ENCODE measurements at regions not wholly inside any gene's neighbourhood (a gene's known extent, or its start where the extent isn't known, plus 50 kb on each side); places are given as distances from the start of the nearest gene placed in this dataset.

- in situ Hi-C loops (cut with MboI) (no loop called here), intact Hi-C loops (cut with micrococcal nuclease; ENCODE audit: unreplicated experiment) (no loop called here)
- no peak for DNase-seq (ENCODE audit: low read depth, low spot score)
- SMC1A ChIA-PET (ENCODE audit: uncharacterized antibody, unreplicated experiment), result no interaction called here
- Histone ChIP-seq H4K20me1 (ENCODE audit: control insufficient read depth, insufficient read depth) (no peaks in the 10 kb centered on the region), H3K4me2 (ENCODE audit: control insufficient read depth, insufficient read depth) (no peak overlapping the region), H3K27me3 (replicated peaks in 1 of 2; ENCODE audit: control insufficient read depth in 2 of 2, insufficient read depth in 2 of 2, low read length in 1 of 2) (no peaks in the 10 kb centered on the region), H3K36me3 (ENCODE audit: control insufficient read depth in 2 of 2, insufficient read depth in 2 of 2, low read length in 1 of 2) (no peaks in the 10 kb centered on the region), H2AFZ (ENCODE audit: control insufficient read depth, low read depth, low read length) (no peak overlapping the region), H3K9me3 (replicated peaks; ENCODE audit: control insufficient read depth, insufficient read depth, low read length) (no peaks in the 10 kb centered on the region), H3K79me2 (ENCODE audit: control insufficient read depth, insufficient read depth, low read length) (no peaks in the 10 kb centered on the region), H3K27ac (ENCODE audit: control insufficient read depth, insufficient read depth) (no peak overlapping the region), H3K4me1 (ENCODE audit: control insufficient read depth, insufficient read depth, low read length) (no peaks in the 10 kb centered on the region), H3K9ac (ENCODE audit: control insufficient read depth, insufficient read depth, low read length) (no peak overlapping the region), H3K4me3 (no peak overlapping the region)
- CTCF ChIA-PET, result no interaction called here
- WGBS (ENCODE audit: insufficient coverage, insufficient replicate concordance, low lambda C conversion rate, missing lambda C conversion rate), result 36% methylated on average over 3 of the region's 3 CpGs
- BruUV-seq (replicated peaks), result no TSS peak
- POLR2A ChIA-PET, result no interaction called here
- RAD21 ChIA-PET (ENCODE audit: unreplicated experiment), result no interaction called here
- no peak for ATAC-seq
- FAIRE-seq, result no peak
- TF ChIP-seq SUZ12 (IDR thresholded peaks at IDR 0.05; ENCODE audit: unreplicated experiment) (no peak), MEF2A (IDR thresholded peaks at IDR 0.05; ENCODE audit: insufficient read depth, low read depth, low read length) (no peak), CTCF (IDR thresholded peaks at IDR 0.05 in 2 of 3, conservative IDR thresholded peaks at IDR 0.05 in 1 of 3; ENCODE audit: control insufficient read depth in 2 of 3, extremely low read depth in 1 of 3, insufficient read depth in 1 of 3, low read depth in 3 of 3, low read length in 3 of 3) (no peak), CHD4 (IDR thresholded peaks at IDR 0.05) (no peak), POLR2AphosphoS2 (IDR thresholded peaks at IDR 0.05; ENCODE audit: low read depth, low read length) (no peak), E2F8 (IDR thresholded peaks at IDR 0.05; ENCODE audit: low read depth, partially characterized antibody) (no peak), HDAC6 (IDR thresholded peaks at IDR 0.05; ENCODE audit: unreplicated experiment) (no peak), NR2C1 (IDR thresholded peaks at IDR 0.05) (no peak), POLR2A (IDR thresholded peaks at IDR 0.05; ENCODE audit: low read depth, low read length) (no peak), MXI1 (IDR thresholded peaks at IDR 0.05; ENCODE audit: low read depth, low read length) (no peak), ZBTB33 (IDR thresholded peaks at IDR 0.05) (no peak), NFXL1 (IDR thresholded peaks at IDR 0.05; ENCODE audit: borderline replicate concordance) (no peak), ELK1 (IDR thresholded peaks at IDR 0.05; ENCODE audit: low read depth, low read length) (no peak), KDM1A (IDR thresholded peaks at IDR 0.05; ENCODE audit: borderline replicate concordance) (no peak)
Observed at GRCh38 chr13:82833923-82834322, 1048.4 kb downstream of the SLITRK1 start.

Measured in GM12878 (cell line).